ENCODE measurements at regions not wholly inside any gene's neighbourhood (a gene's known extent, or its start where the extent isn't known, plus 50 kb on each side); places are given as distances from the start of the nearest gene placed in this dataset.

- H3K27ac ChIP-seq (ENCODE audit: low read length) = no peak overlapping the region
- no peak for TF ChIP-seq CTCF (IDR thresholded peaks at IDR 0.05)
- WGBS (ENCODE audit: insufficient coverage) = 81% methylated on average over 2 of the region's 3 CpGs
Observed at GRCh38 chr7:68147614-68148238, 1151.1 kb downstream of the TYW1 start.

GRCh38 chr7:68148440-68148839 lies 1151.8 kb downstream of the TYW1 start:
- Mint-ChIP-seq H3K36me3 (no peaks in the 10 kb centered on the region), H3K27ac (no peak overlapping the region), H3K4me3 (no peak overlapping the region), H3K9me3 (peaks cover 9 to 19% of the 10 kb centered on the region in 2 donors), H3K4me1 (no peaks in the 10 kb centered on the region), H3K27me3 (ENCODE audit: low read depth in 2 of 2) (no peaks in the 10 kb centered on the region)
- WGBS (ENCODE audit: insufficient coverage) = 100% methylated on average over 1 of the region's 2 CpGs
- ATAC-seq (no peak), DNase-seq (no peak)
- Histone ChIP-seq H3K27me3 (ENCODE audit: control insufficient read depth, insufficient read depth, low read length) (no peaks in the 10 kb centered on the region), H3K4me3 (ENCODE audit: low read length) (no peak overlapping the region), H3K9me3 (ENCODE audit: control insufficient read depth, insufficient read depth, low read length) (no peaks in the 10 kb centered on the region), H3K36me3 (ENCODE audit: control insufficient read depth, insufficient read depth, low read length) (no peaks in the 10 kb centered on the region), H3K27ac (ENCODE audit: low read length) (no peak overlapping the region), H3K4me1 (ENCODE audit: control insufficient read depth, insufficient read depth, low read length) (no peaks in the 10 kb centered on the region)
- no peak for TF ChIP-seq CTCF (IDR thresholded peaks at IDR 0.05)
- intact Hi-C loops (cut with micrococcal nuclease) = no loop called here

More at GRCh38 chr7:68147614-68148238, 1151.1 kb downstream of the TYW1 start:
- intact Hi-C loops (cut with micrococcal nuclease) = no loop called here
- Mint-ChIP-seq H3K4me3 (no peak overlapping the region), H3K36me3 (no peaks in the 10 kb centered on the region), H3K27me3 (ENCODE audit: low read depth in 2 of 2) (no peaks in the 10 kb centered on the region), H3K4me1 (no peaks in the 10 kb centered on the region), H3K27ac (no peak overlapping the region), H3K9me3 (peaks cover 9 to 19% of the 10 kb centered on the region in 2 donors)
- Histone ChIP-seq H3K4me3 (ENCODE audit: low read length) (no peak overlapping the region), H3K36me3 (ENCODE audit: control insufficient read depth, insufficient read depth, low read length) (no peaks in the 10 kb centered on the region), H3K27me3 (ENCODE audit: control insufficient read depth, insufficient read depth, low read length) (no peaks in the 10 kb centered on the region), H3K9me3 (ENCODE audit: control insufficient read depth, insufficient read depth, low read length) (no peaks in the 10 kb centered on the region), H3K4me1 (ENCODE audit: control insufficient read depth, insufficient read depth, low read length) (no peaks in the 10 kb centered on the region)
- ATAC-seq = no peak
- DNase-seq = no peak

- intact Hi-C loops (cut with micrococcal nuclease) = no loop called here
- Mint-ChIP-seq H3K4me1 (no peaks in the 10 kb centered on the region), H3K36me3 (no peaks in the 10 kb centered on the region), H3K27me3 (ENCODE audit: low read depth in 2 of 2) (no peaks in the 10 kb centered on the region), H3K4me3 (no peak overlapping the region), H3K9me3 (peaks cover 8 to 9% of the 10 kb centered on the region in 2 donors), H3K27ac (no peak overlapping the region)
- Histone ChIP-seq H3K36me3 (ENCODE audit: control insufficient read depth, insufficient read depth, low read length) (no peaks in the 10 kb centered on the region), H3K4me3 (ENCODE audit: low read length) (no peak overlapping the region), H3K9me3 (ENCODE audit: control insufficient read depth, insufficient read depth, low read length) (peaks cover 5% of the 10 kb centered on the region), H3K4me1 (ENCODE audit: control insufficient read depth, insufficient read depth, low read length) (no peaks in the 10 kb centered on the region), H3K27me3 (ENCODE audit: control insufficient read depth, insufficient read depth, low read length) (no peaks in the 10 kb centered on the region), H3K27ac (ENCODE audit: low read length) (no peak overlapping the region)
- WGBS (ENCODE audit: insufficient coverage) = 50% methylated on average over 1 of the region's 2 CpGs
- DNase-seq (no peak), ATAC-seq (no peak)
- TF ChIP-seq CTCF (IDR thresholded peaks at IDR 0.05) = no peak
Observed at GRCh38 chr7:68152205-68152604, 1155.6 kb downstream of the TYW1 start.

GRCh38 chr7:68155676-68156075 lies 1159.0 kb downstream of the TYW1 start:
- no peaks in the 10 kb centered on the region for H3K36me3 Mint-ChIP-seq
- WGBS (ENCODE audit: insufficient coverage) = 80% methylated on average over 1 of the region's 2 CpGs
- ATAC-seq = no peak
- intact Hi-C loops (cut with micrococcal nuclease) = no loop called here
- no peaks in the 10 kb centered on the region for H3K27me3 Mint-ChIP-seq (ENCODE audit: low read depth in 2 of 2)
- DNase-seq = no peak
- TF ChIP-seq CTCF (IDR thresholded peaks at IDR 0.05) = no peak
- Histone ChIP-seq H3K27ac (ENCODE audit: low read length) (no peak overlapping the region), H3K4me3 (ENCODE audit: low read length) (no peak overlapping the region), H3K9me3 (ENCODE audit: control insufficient read depth, insufficient read depth, low read length) (peaks cover 5% of the 10 kb centered on the region), H3K27me3 (ENCODE audit: control insufficient read depth, insufficient read depth, low read length) (no peaks in the 10 kb centered on the region), H3K36me3 (ENCODE audit: control insufficient read depth, insufficient read depth, low read length) (no peaks in the 10 kb centered on the region), H3K4me1 (ENCODE audit: control insufficient read depth, insufficient read depth, low read length) (no peaks in the 10 kb centered on the region)
- H3K27ac Mint-ChIP-seq = no peak overlapping the region
- peaks cover 9 to 10% of the 10 kb centered on the region in 2 donors for H3K9me3 Mint-ChIP-seq
- H3K4me3 Mint-ChIP-seq = no peak overlapping the region
- no peaks in the 10 kb centered on the region for H3K4me1 Mint-ChIP-seq

All from natural killer cell (primary cell).